Thymus (tissue), 11 donors: ENCODE measurements at regions not wholly inside any gene's neighbourhood (a gene's known extent, or its start where the extent isn't known, plus 50 kb on each side); places are given as distances from the start of the nearest gene placed in this dataset.

Experiments used
- DNase-seq, 9 donors: peaks; one replicate each; pipeline ENCODE4 v3.0.0-alpha.2; 2013; ENCODE audit warnings: low spot score in 9 of 9, low read depth in 6 of 9, missing footprints in 1 of 9
- H3K27ac ChIP-seq, 2 donors: one replicate each; pipeline ENCODE4 v1.5.1; 2013; ENCODE audit warnings: control low read depth in 1 of 2, low read depth in 1 of 2, low read length in 1 of 2, mild to moderate bottlenecking in 1 of 2, moderate library complexity in 1 of 2
- H3K27me3 ChIP-seq, 2 donors: one replicate each; pipeline ENCODE4 v1.5.1; 2013; ENCODE audit warnings: low read length in 1 of 2; ENCODE audit not compliant: control insufficient read depth in 2 of 2, insufficient read depth in 1 of 2
- H3K36me3 ChIP-seq, 2 donors: one replicate each; pipeline ENCODE4 v1.5.1; 2013; ENCODE audit warnings: low read length in 1 of 2, mild to moderate bottlenecking in 1 of 2, moderate library complexity in 1 of 2; ENCODE audit not compliant: control insufficient read depth in 2 of 2, insufficient read depth in 2 of 2
- H3K4me1 ChIP-seq, 2 donors: one replicate each; pipeline ENCODE4 v1.5.1; 2013; ENCODE audit warnings: low read length in 2 of 2; ENCODE audit not compliant: control insufficient read depth in 2 of 2, insufficient read depth in 2 of 2
- H3K4me3 ChIP-seq, 2 donors: one replicate each; pipeline ENCODE4 v1.5.1; 2013; ENCODE audit warnings: low read length in 2 of 2, control low read depth in 1 of 2, mild to moderate bottlenecking in 1 of 2
- H3K9me3 ChIP-seq, 2 donors: one replicate each; pipeline ENCODE4 v1.5.1; 2013; ENCODE audit warnings: low read length in 1 of 2, mild to moderate bottlenecking in 1 of 2; ENCODE audit not compliant: control insufficient read depth in 2 of 2, insufficient read depth in 1 of 2
- WGBS: extraction: QIAGEN DNeasy Blood & Tissue Kit; methylation state at CpG from one replicate; pipeline ENCODE4 v1.1.7; 2013; 5-methylcytosine and 5-hydroxymethylcytosine counted together
- donor health status: healthy.

DNA sequence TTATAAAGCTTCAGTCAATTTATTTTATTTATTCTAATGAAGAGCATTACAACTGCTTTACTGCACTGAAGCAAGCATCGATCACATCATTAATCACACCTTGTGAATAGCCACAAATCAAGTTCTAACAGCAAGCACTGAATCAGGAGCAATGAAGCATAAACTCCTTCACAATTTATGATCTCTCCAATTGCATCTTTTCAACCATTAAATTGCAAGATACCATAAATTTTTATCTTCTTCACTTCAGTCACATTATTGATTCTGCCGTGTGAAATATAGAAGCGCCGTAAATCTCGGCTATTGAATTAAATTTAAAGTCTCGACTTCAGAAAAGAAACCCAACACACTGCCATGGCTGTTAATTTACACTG lies 298.7 kb downstream of the CDCA7 start:
- Histone ChIP-seq H3K9me3 (no peaks in the 10 kb centered on the region), H3K4me1 (no peaks in the 10 kb centered on the region), H3K27ac (no peak overlapping the region), H3K27me3 (peaks cover 0 to 9% of the 10 kb centered on the region in 2 donors), H3K4me3 (no peak overlapping the region), H3K36me3 (no peaks in the 10 kb centered on the region)
- DNase-seq, result no peak
- 96% methylated on average over 6 of the region's 6 CpGs for WGBS

DNA sequence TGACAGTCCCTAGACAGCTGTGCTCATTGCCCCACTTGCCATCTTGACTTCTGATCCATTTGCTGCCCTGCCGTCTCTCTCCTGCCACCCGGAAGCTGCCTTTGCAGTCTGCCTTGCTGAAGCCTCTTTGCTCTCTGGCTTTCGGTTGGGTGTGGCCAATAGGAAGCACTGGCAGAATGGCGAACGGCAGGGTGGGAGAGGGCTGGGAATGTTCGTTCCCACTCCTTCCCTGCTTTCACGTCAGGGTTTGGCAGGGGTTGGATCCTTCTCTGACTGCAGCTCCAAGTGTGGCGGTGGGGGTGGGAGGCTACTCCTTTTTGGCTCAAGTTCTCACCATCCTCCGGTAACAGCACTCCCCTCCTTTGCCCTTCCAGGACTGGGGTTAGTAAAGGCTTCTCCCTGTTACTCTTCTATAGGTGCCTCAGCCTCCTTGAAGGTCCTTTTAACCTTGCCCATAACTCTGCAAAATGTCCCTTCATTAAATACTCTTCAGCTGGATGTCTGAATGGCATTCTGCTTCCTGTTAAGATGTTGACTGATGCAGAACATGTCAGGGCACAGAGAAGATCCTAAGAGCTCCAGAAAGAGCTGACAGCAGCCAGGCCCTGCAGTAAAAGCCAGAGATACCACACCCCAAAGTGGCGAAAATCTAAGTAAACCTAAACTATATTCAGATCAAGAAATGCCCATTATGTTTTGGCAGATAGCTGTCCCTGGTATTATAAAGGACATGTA lies 299.7 kb downstream of the CDCA7 start:
- H3K27me3 ChIP-seq, result peaks cover 0 to 9% of the 10 kb centered on the region in 2 donors
- no peak for DNase-seq
- H3K4me1 ChIP-seq, result no peaks in the 10 kb centered on the region
- 75% methylated on average over 10 of the region's 10 CpGs for WGBS
- H3K27ac ChIP-seq, result no peak overlapping the region
- no peaks in the 10 kb centered on the region for H3K36me3 ChIP-seq
- H3K4me3 ChIP-seq, result no peak overlapping the region
- H3K9me3 ChIP-seq, result no peaks in the 10 kb centered on the region

GRCh38 chr2:173654896-173655265 lies 300.2 kb downstream of the CDCA7 start:
- Histone ChIP-seq H3K4me1 (no peaks in the 10 kb centered on the region), H3K9me3 (no peaks in the 10 kb centered on the region), H3K36me3 (no peaks in the 10 kb centered on the region), H3K4me3 (no peak overlapping the region), H3K27ac (no peak overlapping the region), H3K27me3 (peaks cover 0 to 6% of the 10 kb centered on the region in 2 donors)
- no peak for DNase-seq
- WGBS, result 96% methylated on average over 5 of the region's 5 CpGs

DNA sequence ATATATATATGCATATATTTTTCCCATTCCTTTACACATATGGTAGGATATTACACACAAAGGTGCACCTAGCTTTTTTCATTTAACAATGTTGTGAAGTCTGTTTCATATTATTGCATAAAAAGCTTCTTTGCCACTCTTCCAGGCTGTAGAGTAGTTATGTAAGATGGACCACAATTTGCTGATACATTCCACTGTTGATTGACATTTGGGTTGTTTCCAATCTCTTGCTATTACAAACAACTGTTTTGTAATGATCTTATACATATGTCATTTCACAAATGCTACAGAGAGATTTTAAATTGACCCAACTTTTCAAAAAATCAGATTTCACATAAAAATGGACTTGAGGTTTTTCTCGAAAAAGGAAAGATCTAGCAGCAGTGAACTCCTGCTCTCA lies 301.4 kb downstream of the CDCA7 start:
- H3K9me3 ChIP-seq, result no peaks in the 10 kb centered on the region
- no peak overlapping the region for H3K27ac ChIP-seq
- peaks cover 0 to 6% of the 10 kb centered on the region in 2 donors for H3K27me3 ChIP-seq
- DNase-seq, result no peak
- no peaks in the 10 kb centered on the region for H3K36me3 ChIP-seq
- H3K4me1 ChIP-seq, result no peaks in the 10 kb centered on the region
- WGBS, result 53% methylated on average over 1 of the region's 1 CpG
- no peak overlapping the region for H3K4me3 ChIP-seq

GRCh38 chr2:173657996-173658717 lies 303.5 kb downstream of the CDCA7 start:
- H3K27me3 ChIP-seq, result peaks cover 0 to 9% of the 10 kb centered on the region in 2 donors
- H3K4me3 ChIP-seq, result no peak overlapping the region
- H3K9me3 ChIP-seq, result no peaks in the 10 kb centered on the region
- H3K4me1 ChIP-seq, result no peaks in the 10 kb centered on the region
- 88% methylated on average over 10 of the region's 10 CpGs for WGBS
- H3K27ac ChIP-seq, result no peak overlapping the region
- no peaks in the 10 kb centered on the region for H3K36me3 ChIP-seq
- DNase-seq, result no peak

- H3K27me3 ChIP-seq, result peaks cover 0 to 11% of the 10 kb centered on the region in 2 donors
- H3K4me1 ChIP-seq, result no peaks in the 10 kb centered on the region
- H3K4me3 ChIP-seq, result no peak overlapping the region
- H3K27ac ChIP-seq, result no peak overlapping the region
- no peaks in the 10 kb centered on the region for H3K9me3 ChIP-seq
- H3K36me3 ChIP-seq, result no peaks in the 10 kb centered on the region
- no peak for DNase-seq
- WGBS, result 92% methylated on average over 2 of the region's 2 CpGs
Measured at GRCh38 chr2:173658946-173659371, 304.3 kb downstream of the CDCA7 start.

DNA sequence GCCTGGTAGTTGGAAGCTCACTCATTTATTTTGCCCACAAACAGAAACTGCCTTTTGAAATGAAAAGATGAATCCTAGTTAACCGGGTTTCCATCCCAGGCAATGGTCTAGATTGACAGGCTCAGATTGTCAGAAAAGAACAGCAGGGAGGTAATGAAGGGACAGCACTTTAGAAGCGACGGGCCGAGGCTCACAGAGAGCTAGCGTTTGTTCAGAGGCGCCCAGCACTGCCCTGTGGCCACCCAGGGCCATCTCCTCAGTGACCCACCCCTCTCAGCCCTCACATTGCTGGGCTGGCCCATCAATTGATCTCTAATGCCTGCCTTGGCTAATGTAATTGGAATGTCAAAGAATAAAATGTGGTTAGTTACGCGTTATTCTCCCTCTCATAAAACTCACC lies 304.8 kb downstream of the CDCA7 start:
- H3K36me3 ChIP-seq, result no peaks in the 10 kb centered on the region
- no peaks in the 10 kb centered on the region for H3K4me1 ChIP-seq
- DNase-seq, result no peak
- H3K9me3 ChIP-seq, result no peaks in the 10 kb centered on the region
- WGBS, result 96% methylated on average over 8 of the region's 8 CpGs
- H3K27me3 ChIP-seq, result peaks cover 0 to 6% of the 10 kb centered on the region in 2 donors
- no peak overlapping the region for H3K4me3 ChIP-seq
- H3K27ac ChIP-seq, result no peak overlapping the region

GRCh38 chr2:173661586-173661985 lies 303.6 kb downstream of the SP3 start:
- peaks cover 0 to 10% of the 10 kb centered on the region in 2 donors for H3K27me3 ChIP-seq
- H3K4me1 ChIP-seq, result no peaks in the 10 kb centered on the region
- H3K27ac ChIP-seq, result no peak overlapping the region
- no peaks in the 10 kb centered on the region for H3K9me3 ChIP-seq
- no peak for DNase-seq
- H3K4me3 ChIP-seq, result no peak overlapping the region
- WGBS, result 74% methylated on average over 2 of the region's 2 CpGs
- no peaks in the 10 kb centered on the region for H3K36me3 ChIP-seq

GRCh38 chr2:173663353-173663752 lies 301.8 kb downstream of the SP3 start:
- 91% methylated on average over 4 of the region's 4 CpGs for WGBS
- DNase-seq, result no peak

More at GRCh38 chr2:173663353-173663752, 301.8 kb downstream of the SP3 start:
- Histone ChIP-seq H3K27ac (no peak overlapping the region), H3K4me3 (no peak overlapping the region), H3K36me3 (no peaks in the 10 kb centered on the region), H3K27me3 (peaks cover 0 to 10% of the 10 kb centered on the region in 2 donors), H3K4me1 (no peaks in the 10 kb centered on the region), H3K9me3 (no peaks in the 10 kb centered on the region)
